GM18520 (cell line): ENCODE measurements at regions not wholly inside any gene's neighbourhood (a gene's known extent, or its start where the extent isn't known, plus 50 kb on each side); places are given as distances from the start of the nearest gene placed in this dataset.
A peak's percentile ranks its signal among the peaks of the same experiment; 100 is the strongest.
"Not testable (repeated sequence)": the region's sequence is repeated elsewhere in the genome, so short reads cannot be mapped to it uniquely, and the experiment has no call there.

Source experiments
- ATAC-seq: cut with Tn5 transposase; IDR thresholded peaks from one replicate; pipeline ENCODE4 v1.9.1; 2021; ENCODE audit not compliant: unreplicated experiment

DNA sequence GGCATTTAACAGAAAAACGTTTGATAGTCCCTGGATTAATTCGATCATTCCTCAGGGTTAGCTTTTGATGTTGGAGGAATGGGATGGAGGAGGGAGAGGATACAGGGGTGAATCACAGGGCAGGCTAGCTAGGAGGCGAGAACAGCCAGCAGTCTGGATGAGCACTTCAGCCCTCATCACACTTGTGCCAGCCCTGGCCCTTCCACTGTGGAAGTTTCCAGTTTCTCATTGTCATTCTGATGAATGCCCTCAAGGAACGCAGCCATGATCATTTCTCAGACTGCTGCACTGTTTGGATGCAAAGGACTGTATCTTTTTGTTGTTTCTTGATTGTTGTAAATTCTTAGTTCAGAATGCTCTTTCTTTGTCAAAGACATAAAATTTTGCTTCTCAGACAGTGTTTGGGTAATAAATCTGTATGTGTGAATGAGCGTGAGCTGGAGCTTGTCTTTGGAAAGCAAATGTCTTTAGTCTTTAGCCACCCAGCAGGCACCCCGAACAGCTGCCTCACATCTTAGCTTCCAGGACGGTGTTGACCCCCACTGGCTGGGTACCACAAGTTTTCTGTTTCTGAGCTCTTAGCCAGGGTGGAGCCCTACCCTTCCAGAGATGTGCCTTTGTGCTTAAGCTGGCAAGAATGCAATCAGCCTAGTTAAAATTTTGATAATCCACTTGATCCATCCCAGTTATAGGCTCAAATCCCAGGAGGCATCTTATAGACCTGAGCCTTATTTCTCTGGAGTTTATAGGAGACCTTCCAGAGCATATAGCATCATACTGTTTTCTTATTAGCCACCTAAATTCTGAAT lies 121.1 kb downstream of the PDCD6IP start:
- ATAC-seq, result no peak

DNA sequence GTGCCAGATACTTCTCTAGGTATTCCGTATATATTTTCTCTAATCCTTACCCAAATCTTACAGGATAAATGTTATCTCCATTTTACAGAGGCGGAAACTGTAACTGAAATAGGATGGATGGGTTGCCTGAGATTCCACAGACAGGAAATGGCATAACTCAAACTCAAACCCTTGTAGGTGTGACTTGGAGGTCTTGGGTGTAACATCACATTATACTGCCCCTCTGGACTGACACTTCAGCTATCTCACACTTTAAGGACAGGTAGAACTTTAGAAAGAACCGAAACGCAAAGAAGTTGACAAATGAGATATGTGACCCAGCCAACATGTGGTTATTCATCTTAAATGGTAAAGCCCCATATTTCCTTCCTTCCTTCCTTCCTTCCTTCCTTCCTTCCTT lies 122.1 kb downstream of the PDCD6IP start:
- no peak for ATAC-seq

DNA sequence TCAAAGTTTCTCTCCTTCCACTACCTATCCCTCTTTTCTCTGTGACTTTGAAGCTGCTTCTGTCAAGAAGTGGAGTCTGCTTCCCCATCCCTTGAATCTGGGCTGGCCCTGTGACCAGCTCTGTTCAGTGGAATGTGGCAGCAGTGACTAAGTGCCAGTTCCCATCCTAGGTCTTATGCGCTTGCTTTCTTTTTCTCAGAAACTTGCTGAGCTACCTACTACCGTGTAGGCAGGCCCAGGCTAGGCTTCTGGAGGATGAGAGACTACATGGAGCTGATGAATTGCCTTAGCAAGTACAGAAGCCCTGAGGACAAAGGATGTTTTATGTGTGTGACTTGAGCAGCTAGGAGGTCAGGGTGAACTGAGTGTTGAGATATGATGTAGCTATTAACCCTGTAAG lies 123.2 kb downstream of the PDCD6IP start:
- no peak for ATAC-seq

DNA sequence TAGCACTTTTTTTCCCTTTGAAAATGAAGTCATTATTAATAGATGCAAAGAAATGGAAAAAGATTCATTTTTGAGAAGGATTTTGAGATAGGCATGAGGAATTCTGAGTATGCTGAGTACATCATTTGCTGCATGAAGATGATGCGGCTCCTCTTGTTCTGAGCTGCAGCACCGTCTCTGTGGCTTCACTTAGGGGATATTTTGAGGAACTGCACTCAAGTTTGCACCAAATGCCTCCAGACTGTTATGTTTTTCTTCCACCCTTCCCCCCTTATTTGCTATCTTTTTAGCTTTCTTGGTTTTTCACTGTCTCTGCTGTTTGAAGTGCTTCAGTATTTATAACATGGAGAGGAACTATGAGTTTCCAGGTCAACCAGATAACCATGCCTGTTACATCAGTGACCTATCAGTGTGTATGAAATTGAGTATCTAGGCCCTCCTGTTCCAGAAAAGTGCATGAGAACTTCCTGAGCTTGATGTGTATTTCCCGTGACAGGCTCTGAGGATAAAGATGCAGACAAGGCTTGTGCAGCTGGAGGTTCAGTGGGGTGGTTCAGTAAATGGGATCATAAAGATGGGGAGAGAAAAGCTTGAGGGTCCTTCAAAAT lies 128.7 kb downstream of the PDCD6IP start:
- ATAC-seq, result no peak

DNA sequence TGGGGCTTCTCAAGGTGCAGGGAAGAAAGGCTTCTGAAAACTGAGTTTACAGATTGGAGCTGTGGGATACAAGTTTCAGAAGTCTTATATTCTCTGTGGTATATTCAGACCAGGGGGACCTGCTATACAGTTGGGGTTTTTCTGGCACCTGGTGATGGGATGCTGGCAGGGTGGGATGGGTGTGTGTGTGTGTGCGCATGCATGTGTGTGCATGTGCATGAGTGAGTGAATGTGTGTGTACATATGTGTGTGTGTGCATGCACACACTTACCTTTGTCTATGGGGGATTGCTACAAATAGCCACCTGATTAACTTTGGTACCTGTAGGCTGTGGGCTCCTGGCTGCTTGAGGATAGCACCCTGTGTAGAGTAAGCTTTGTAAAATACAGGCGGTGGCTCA lies 131.4 kb downstream of the PDCD6IP start:
- ATAC-seq, result no peak

DNA sequence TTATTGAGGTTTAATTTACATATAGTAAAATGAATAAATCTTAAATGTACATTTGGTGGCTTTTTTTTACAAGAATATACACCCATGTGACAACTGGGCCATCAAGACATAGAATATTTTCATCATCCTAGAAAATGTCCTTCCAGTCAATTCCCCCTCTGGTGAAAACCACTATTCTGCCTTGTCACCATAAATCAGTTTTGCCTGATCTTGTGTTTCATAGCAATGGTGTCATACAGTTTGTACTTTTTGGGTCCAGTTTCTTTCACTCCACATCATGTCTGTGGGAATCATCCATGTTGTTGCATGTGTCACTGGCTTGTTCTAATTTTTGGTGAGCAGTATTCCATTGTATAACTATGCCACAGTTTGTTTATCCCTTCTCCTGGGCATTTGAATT lies 133.1 kb downstream of the PDCD6IP start:
- ATAC-seq, result no peak

DNA sequence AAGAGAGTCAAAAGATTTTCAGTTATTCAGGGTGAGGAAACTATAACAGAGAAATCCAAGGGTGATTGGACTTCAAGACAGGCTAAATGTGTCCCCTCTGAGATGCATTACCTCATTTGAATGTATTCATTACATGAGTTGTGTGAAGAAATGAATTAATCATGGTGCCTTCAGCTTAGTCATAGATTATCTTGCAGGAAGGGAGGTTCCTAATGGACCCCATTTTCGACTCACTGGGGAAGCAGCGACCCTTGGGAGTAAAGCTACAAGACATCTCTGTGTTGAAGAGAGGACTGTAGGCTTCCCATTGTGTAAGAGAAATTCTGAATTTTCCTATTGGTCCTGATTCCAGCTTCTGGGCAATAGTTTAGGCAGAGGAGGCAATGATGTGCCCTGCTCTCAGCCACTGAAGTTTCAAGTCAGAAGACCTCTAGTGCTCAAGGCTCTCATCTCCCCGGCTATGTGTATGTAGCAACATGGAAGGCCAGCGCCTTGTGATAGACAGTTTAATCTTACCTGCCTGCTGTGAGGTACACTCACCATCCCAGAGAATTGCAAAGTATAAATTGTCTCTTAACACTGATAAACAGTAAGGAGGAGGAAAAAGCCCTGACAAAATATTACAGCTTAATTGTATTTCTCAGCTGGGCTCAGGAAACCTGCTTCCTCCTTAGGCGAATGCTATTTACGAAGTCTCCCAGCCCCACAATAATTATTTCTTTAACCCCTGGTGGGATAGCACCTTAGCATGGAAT lies 133.8 kb downstream of the PDCD6IP start:
- ATAC-seq, result no peak

DNA sequence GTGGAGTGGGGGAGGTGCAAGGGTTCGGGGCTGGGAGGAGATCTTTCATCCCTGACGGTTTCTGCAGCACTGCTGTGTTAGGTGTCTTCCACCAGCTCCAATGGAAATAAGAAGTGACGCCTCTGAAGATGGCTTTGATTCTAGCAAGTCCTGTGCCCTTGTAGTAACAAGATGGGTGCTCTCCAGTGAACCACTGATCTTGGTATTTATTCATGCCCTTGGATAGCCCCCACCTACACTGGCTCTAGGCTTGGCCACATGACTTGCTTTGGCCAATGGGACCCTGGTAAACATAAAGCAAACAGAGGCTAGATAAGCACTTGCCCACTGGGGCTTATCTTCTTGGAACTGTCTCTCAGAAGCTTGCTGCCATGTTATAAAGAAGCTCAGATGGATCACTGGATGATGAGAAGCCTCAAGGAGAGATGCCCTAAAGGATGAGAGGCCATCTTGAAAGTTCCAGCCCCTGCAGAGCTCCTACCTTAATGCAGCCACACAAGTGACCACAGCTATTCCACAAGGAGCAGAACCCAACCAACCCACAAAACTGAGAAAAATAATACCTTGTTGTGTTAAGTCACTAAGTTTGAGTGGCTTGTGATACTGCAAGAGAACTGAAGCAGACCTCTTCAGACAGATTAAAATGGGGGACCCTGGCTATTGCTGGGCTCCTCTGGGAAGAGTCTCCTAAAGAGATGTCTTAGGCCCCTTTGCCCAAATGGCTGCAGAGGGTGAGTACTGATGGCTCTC lies 137.9 kb downstream of the PDCD6IP start:
- no peak for ATAC-seq

DNA sequence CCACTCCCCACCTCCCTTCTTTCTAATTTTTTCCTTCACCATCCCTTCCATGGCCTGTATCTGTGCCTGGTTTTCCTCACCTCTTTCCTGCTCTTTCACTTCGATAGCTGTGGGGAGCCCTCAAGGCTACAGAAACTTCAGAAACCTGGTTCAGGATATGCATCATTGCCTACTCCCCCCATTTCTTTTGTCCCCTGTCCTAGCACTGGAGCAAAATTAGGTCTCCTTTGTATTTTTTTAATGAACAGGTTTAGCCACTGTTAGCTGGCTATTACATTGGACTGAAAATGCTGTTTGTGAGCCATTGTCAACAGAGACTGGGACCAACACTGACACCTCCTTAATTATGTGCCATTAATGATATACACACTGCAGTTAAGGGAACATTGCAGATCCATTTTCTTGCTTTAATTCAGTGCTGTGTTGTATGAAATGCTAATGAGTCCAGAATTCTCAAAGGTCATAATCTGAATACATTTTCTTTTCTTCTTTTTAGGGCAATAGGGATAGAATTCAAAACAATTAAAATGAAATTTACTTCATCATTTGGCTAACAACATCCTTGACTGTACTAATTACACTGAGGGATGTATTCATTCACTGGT lies 138.6 kb downstream of the PDCD6IP start:
- no peak for ATAC-seq

DNA sequence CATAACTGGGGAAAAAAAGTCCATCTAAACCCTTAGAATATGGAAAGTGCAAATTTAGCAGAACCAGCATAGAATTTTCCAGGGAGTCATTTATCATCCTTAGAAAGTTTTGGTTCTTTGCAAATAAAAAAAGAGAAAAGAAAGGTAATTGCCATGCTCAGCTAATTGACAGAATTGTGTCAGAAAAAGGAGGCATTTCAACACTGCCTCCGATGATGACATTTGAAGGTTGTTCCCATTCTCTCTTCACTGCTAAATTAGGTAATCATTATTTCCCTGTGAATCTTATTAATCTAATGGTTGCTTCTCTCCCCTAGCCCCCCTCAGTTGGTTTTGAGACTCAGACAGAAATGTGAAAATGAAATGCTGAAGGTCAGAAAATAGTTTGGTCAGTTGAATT lies 139.2 kb downstream of the PDCD6IP start:
- ATAC-seq, result no peak

DNA sequence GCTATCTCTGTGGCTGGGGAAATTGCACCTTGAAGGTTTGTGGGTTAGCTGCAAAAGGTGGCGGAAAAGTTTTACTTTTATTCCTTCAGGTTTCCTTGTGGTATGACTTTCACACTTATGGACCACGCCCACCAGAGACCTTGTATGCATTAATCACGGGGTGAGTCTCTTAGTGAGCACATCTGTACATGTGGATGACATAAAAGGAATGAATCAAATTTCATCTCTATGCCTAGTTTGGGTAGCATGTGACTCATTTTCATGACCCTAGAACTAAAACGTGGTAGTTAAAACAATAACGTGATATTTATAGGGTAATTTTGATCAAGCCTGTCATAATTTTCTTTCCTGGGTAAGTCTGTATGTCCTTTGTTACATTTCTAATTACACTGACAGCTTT lies 141.7 kb downstream of the PDCD6IP start:
- ATAC-seq, result no peak

DNA sequence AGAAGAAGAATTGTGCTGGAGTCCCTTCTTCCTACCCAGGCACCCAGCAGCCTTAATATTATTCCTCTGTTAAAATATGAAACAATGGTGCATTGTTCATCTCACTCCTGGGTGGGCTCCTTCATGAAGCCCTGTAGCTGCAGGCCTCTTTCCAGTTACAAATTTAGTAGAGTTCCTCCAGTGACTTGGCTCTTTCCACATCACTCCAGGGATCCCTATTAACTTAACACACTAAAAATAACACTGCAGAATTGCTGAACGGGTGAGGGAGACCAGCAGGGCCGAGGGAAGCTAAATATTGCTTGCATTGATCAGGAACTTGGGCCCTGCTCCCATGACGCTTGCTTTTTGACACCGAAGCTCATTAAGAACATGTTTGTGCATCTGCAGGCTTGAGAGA lies 142.3 kb downstream of the PDCD6IP start:
- ATAC-seq, result no peak

DNA sequence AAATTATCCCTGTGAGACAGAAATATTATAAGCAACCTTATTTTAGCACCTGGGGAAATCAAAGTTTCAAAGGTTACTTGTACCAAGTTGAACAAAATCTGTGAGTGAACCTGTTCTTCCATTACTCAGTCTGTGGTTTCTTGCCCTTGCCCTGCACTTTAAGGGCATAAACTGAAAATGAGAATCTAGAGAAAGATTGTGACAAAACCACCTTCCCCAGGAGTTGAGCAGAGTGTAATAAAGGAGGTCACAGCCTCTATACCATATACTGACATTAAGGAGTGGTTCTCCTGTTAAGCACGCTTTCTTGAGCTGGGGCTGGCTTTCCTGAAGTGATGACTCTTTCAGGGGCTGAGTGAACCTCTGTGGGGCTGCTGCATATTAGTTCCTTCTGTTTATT lies 143.4 kb downstream of the PDCD6IP start:
- peak; percentile 66 for ATAC-seq

DNA sequence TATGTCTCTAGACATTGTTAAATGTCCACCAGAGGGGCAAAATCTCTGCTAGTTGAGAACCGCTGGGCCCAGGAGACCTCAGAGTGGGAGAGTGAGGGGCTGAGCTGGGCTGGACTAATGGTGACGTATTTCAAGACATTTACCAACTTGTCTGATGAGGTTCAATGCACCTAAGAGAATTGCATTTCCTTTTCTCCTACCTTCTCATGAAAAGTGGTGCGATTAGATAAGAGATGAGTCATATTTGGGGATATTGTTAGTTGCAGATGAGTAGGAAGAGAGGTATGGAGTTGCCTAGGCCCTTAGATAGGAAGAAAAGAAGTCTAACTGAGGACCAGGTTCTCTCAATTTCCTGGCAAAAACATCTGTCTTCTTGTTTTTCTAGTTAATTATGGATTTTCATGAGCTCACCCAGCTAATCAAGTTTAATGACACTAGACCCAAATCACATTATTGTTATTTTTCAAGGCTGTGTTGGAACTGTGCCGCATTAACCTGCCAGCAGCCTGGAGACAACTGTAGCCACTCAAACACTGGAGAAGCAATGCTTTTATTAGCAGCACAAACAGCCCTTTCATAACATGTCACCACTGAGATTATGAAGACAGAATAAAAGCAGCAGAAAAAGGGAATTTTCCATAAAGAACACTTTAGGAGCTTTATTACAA lies 144.2 kb downstream of the PDCD6IP start:
- ATAC-seq, result no peak

DNA sequence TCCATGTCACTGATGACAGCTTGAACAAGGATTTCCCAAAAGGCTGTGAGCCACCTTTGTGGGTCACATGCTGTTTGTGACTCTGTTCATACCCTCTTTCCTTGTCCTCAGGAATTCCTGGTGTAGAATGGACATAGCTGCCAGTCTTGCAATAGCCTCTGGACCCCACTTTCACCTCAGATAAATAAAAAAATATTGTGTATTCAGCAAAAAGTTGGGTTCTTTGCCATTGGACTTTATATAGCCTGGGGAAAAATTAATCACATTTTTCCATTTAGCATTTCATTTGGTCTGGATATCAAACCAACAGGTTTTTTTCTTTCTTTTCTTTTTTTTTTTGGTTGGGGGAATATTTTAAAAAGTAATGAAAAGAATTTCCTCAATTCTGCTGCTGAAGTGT lies 144.8 kb downstream of the PDCD6IP start:
- no peak for ATAC-seq

DNA sequence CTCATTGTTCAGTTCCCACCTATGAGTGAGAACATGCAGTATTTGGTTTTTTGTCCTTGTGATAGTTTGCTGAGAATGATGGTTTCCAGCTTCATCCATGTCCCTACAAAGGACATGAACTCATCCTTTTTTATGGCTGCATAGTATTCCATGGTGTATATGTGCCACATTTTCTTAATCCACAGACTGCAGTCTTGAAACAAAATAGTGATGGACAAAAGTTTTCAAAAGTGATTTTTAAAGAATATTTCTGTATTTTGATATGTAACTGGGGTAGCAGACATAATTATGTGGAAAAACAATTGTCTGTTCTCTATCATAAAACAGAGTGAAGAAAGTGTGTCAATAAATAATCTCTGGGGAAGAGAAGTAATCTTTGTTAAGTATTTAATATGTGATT lies 148.2 kb downstream of the PDCD6IP start:
- ATAC-seq, result not testable (repeated sequence)

DNA sequence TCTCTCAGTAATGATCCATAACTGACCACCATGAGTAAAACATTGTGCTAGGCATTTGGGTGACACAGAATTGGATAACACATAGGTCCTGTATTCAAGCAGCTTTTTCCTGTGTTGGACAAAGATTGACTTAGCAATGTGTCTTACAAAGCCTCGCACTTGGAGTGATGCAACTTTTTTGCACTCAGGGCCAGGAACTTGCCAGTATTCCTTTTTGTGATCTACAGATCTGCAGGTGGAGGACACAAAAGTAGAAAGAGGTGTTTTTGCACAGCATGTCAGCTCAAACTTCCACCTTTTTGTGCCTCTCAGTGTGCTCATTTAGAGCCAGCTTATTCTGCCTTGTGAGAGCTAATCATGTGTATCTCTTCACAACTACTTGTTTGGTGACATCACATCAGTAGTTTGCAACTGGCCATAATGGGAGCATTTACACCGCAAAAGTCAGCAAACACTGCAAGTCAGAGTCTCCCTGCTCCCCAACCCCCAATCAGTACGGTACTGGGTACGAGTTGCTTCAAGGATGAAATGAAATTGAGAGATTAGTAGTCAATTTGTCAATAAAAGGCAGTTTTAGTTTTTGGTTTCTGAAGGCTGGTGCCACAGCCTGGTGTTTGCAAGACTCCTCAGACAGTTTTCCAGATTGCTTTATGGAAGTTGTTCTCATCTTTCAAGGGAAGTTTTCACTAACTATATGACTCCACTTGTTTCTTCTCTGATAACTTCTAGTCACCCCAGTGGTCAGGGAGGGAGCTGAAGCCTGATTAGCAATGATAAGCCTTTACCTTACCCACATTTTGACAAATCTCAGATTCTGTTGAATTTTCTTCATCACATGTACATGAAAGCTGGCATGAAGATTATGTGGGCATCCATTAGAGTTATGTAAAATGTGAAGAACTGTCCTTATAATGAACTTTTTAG lies 149.1 kb downstream of the PDCD6IP start:
- ATAC-seq, result no peak

DNA sequence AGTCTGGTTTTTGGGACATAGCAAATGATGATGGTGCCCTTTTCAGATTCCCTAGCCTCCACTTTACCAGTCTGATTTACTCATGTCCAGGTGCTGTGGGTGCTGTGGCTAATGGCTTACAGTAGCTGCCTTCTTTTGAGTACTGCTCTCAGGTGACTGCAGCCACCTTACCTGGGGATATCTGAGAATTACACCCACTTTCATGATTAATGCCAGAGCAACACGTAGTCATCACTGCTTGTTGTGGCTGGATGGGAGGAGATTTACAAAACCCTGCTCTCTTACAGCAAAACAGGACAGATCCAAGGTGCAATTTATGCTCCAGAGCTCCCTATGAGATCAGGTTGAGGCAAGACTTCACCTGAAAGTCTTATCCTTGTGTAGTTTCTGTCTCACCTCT lies 150.6 kb downstream of the PDCD6IP start:
- ATAC-seq, result no peak

DNA sequence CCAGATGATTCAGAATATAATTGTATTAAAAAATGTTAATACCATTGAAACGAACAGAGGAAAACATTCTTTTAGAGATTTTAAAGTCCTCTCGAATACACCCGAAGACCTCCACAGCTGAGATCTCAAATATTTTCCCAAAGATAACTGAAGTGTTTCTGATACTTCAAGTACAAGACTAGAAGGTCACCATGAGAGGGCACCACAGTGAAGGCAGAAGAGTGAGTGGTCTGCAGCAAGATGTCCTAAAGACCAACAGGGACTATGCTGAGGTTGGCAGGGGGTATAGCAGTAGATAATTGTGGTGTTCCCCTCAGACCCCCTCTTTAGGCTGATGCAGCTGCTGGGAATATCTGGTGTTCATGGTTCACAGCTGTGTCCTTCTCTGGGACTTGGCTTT lies 156.5 kb downstream of the PDCD6IP start:
- no peak for ATAC-seq
